ENCODE measurements at regions not wholly inside any gene's neighbourhood (a gene's known extent, or its start where the extent isn't known, plus 50 kb on each side); places are given as distances from the start of the nearest gene placed in this dataset.
A peak's percentile ranks its signal among the peaks of the same experiment; 100 is the strongest.
"Not testable (repeated sequence)": the region's sequence is repeated elsewhere in the genome, so short reads cannot be mapped to it uniquely, and the experiment has no call there.

- intact Hi-C loops (cut with DNase I): loop anchor here in 1 of 2 donors (10.0 kb wide), 1 partner anchor 108 kb away; no protein-coding TSS in a partner anchor
- ATAC-seq: no peak
- no peaks in the 10 kb centered on the region for H3K27me3 ChIP-seq
Measured at GRCh38 chr18:54662986-54663385, 71.9 kb downstream of the DYNAP start.

GRCh38 chr18:54669701-54670100, 78.7 kb downstream of the DYNAP start:
- DNase-seq: peak in 1 of 4 donors; percentile 45
- ATAC-seq, H3K36me3 ChIP-seq, H3K27me3 ChIP-seq, H3K4me1 ChIP-seq, H3K27ac ChIP-seq, H3K4me3 ChIP-seq, H3K9me3 ChIP-seq: not testable (repeated sequence)
- intact Hi-C loops (cut with DNase I): loop anchor here (10.0 kb wide), 3 partner anchors 115 to 315 kb away; no protein-coding TSS in a partner anchor

More at GRCh38 chr18:54662986-54663385, 71.9 kb downstream of the DYNAP start:
- no peaks in the 10 kb centered on the region for H3K4me1 ChIP-seq
- no peak overlapping the region for H3K4me3 ChIP-seq
- H3K36me3 ChIP-seq: no peaks in the 10 kb centered on the region
- H3K9me3 ChIP-seq: no peaks in the 10 kb centered on the region
- no peak for DNase-seq
- no peak for TF ChIP-seq CTCF (IDR thresholded peaks at IDR 0.05)
- no peak overlapping the region for H3K27ac ChIP-seq

GRCh38 chr18:54671291-54671881, 80.3 kb downstream of the DYNAP start:
- Histone ChIP-seq H3K9me3 (no peaks in the 10 kb centered on the region), H3K27ac (no peak overlapping the region), H3K27me3 (no peaks in the 10 kb centered on the region), H3K36me3 (no peaks in the 10 kb centered on the region), H3K4me3 (no peak overlapping the region), H3K4me1 (no peaks in the 10 kb centered on the region)
- peak in 1 of 4 donors; percentile 37 for DNase-seq
- intact Hi-C loops (cut with DNase I): loop anchor here (10.0 kb wide), 2 partner anchors 227 to 313 kb away; no protein-coding TSS in a partner anchor
- peak in 1 of 2 donors; percentile 53 for TF ChIP-seq CTCF (IDR thresholded peaks at IDR 0.05)
- ATAC-seq: peak; percentile 35

- H3K36me3 ChIP-seq: no peaks in the 10 kb centered on the region
- H3K4me3 ChIP-seq: no peak overlapping the region
- H3K27ac ChIP-seq: no peak overlapping the region
- H3K4me1 ChIP-seq: no peaks in the 10 kb centered on the region
- TF ChIP-seq CTCF (IDR thresholded peaks at IDR 0.05): no peak
- DNase-seq (no peak), ATAC-seq (no peak)
- H3K27me3 ChIP-seq: no peaks in the 10 kb centered on the region
- intact Hi-C loops (cut with DNase I): loop anchor here (10.0 kb wide), 2 partner anchors 227 to 313 kb away; no protein-coding TSS in a partner anchor
- no peaks in the 10 kb centered on the region for H3K9me3 ChIP-seq
Measured at GRCh38 chr18:54672109-54672508, 81.1 kb downstream of the DYNAP start.

- no peak for TF ChIP-seq CTCF (IDR thresholded peaks at IDR 0.05)
Measured at GRCh38 chr18:54672846-54673475, 81.9 kb downstream of the DYNAP start.

More at GRCh38 chr18:54672846-54673475, 81.9 kb downstream of the DYNAP start:
- DNase-seq (no peak), ATAC-seq (no peak)
- Histone ChIP-seq H3K36me3 (no peaks in the 10 kb centered on the region), H3K27me3 (no peaks in the 10 kb centered on the region), H3K27ac (no peak overlapping the region), H3K4me1 (no peaks in the 10 kb centered on the region), H3K9me3 (no peaks in the 10 kb centered on the region), H3K4me3 (no peak overlapping the region)
- intact Hi-C loops (cut with DNase I): loop anchor here (10.0 kb wide), 2 partner anchors 228 to 312 kb away; no protein-coding TSS in a partner anchor
